SK-N-SH treated with all-trans-retinoic acid at 6 μM for 48 hours (cell line): ENCODE measurements at regions not wholly inside any gene's neighbourhood (a gene's known extent, or its start where the extent isn't known, plus 50 kb on each side); places are given as distances from the start of the nearest gene placed in this dataset.

Experiments used
- ATAC-seq: fragments of 200-7000 bp; cut with Tn5 transposase; 3 replicates; pipeline ENCODE4 v1.9.1; 2020; ENCODE audit warnings: mild to moderate bottlenecking, moderate library complexity
- ARNTL ChIP-seq: fragments of 450-650 bp; formaldehyde crosslinking; IDR thresholded peaks from 2 replicates; pipeline ENCODE4 v1.5.0; 2020; ENCODE audit warnings: low read depth, mild to moderate bottlenecking, moderate library complexity, borderline replicate concordance
- BACH2 ChIP-seq: fragments of 250-450 bp; sonication (Bioruptor Pico); IDR thresholded peaks from 2 replicates; pipeline ENCODE4 v1.9.0; 2021; ENCODE audit warnings: mild to moderate bottlenecking, borderline replicate concordance
- CREB5 ChIP-seq: fragments of 250-450 bp; sonication (Bioruptor Pico); IDR thresholded peaks from 2 replicates; pipeline ENCODE4 v1.5.1; 2020; ENCODE audit warnings: low read depth, mild to moderate bottlenecking, moderate library complexity
- CSDC2 ChIP-seq: fragments of 250-450 bp; sonication (Bioruptor Pico); IDR thresholded peaks from 2 replicates; pipeline ENCODE4 v1.5.0; 2020; ENCODE audit warnings: mild to moderate bottlenecking, moderate library complexity
- ESRRG ChIP-seq: fragments of 250-450 bp; sonication (Bioruptor Pico); IDR thresholded peaks from 2 replicates; pipeline ENCODE4 v1.6.1; 2021; ENCODE audit warnings: mild to moderate bottlenecking
- GLIS3 ChIP-seq: fragments of 250-450 bp; sonication (Bioruptor Pico); IDR thresholded peaks from 2 replicates; pipeline ENCODE4 v1.5.0; 2020; ENCODE audit warnings: mild to moderate bottlenecking, moderate library complexity
- ISL1 ChIP-seq: fragments of 250-450 bp; sonication (Bioruptor Pico); IDR thresholded peaks from 2 replicates; pipeline ENCODE4 v2.1.2; 2022; ENCODE audit warnings: mild to moderate bottlenecking, moderate library complexity
- PATZ1 ChIP-seq: fragments of 250-450 bp; sonication (Bioruptor Pico); IDR thresholded peaks from 2 replicates; pipeline ENCODE4 v1.8.0; 2020; ENCODE audit warnings: mild to moderate bottlenecking, moderate library complexity, borderline replicate concordance
- PPARA ChIP-seq: fragments of 250-450 bp; sonication (Bioruptor Pico); IDR thresholded peaks from 2 replicates; pipeline ENCODE4 v1.5.0; 2020; ENCODE audit warnings: mild to moderate bottlenecking, borderline replicate concordance
- RARB ChIP-seq: fragments of 250-450 bp; sonication (Bioruptor Pico); IDR thresholded peaks from 2 replicates; pipeline ENCODE4 v1.8.0; 2021; ENCODE audit warnings: mild to moderate bottlenecking, moderate library complexity
- SNAI2 ChIP-seq: fragments of 250-450 bp; sonication (Bioruptor Pico); IDR thresholded peaks from 2 replicates; pipeline ENCODE4 v1.5.0; 2020; ENCODE audit warnings: mild to moderate bottlenecking, moderate library complexity
- TCF4 ChIP-seq: fragments of 250-450 bp; sonication (Bioruptor Pico); IDR thresholded peaks from 2 replicates; pipeline ENCODE4 v1.8.0; 2021; ENCODE audit warnings: mild to moderate bottlenecking, moderate library complexity, borderline replicate concordance
- TOX ChIP-seq: fragments of 250-450 bp; sonication (Bioruptor Pico); IDR thresholded peaks from 2 replicates; pipeline ENCODE4 v1.8.0; 2021; ENCODE audit warnings: mild to moderate bottlenecking, moderate library complexity, borderline replicate concordance
- TSHZ2 ChIP-seq: fragments of 250-450 bp; sonication (Bioruptor Pico); IDR thresholded peaks from 2 replicates; pipeline ENCODE4 v1.5.0; 2020; ENCODE audit warnings: mild to moderate bottlenecking, moderate library complexity
- ZC3H10 ChIP-seq: fragments of 250-450 bp; sonication (Bioruptor Pico); IDR thresholded peaks from 2 replicates; pipeline ENCODE4 v1.5.1; 2021; ENCODE audit warnings: mild to moderate bottlenecking, moderate library complexity
- ZFP3 ChIP-seq: fragments of 250-450 bp; sonication (Bioruptor Pico); IDR thresholded peaks from 2 replicates; pipeline ENCODE4 v1.5.0; 2020; ENCODE audit warnings: mild to moderate bottlenecking, moderate library complexity
- ZFP30 ChIP-seq: fragments of 450-650 bp; formaldehyde crosslinking; IDR thresholded peaks from 2 replicates; pipeline ENCODE4 v1.5.0; 2022; ENCODE audit warnings: mild to moderate bottlenecking, moderate library complexity
- ZNF565 ChIP-seq: fragments of 450-650 bp; formaldehyde crosslinking; conservative IDR thresholded peaks from 2 replicates; pipeline ENCODE4 v1.5.0; 2020; ENCODE audit warnings: low read depth, mild to moderate bottlenecking, moderate library complexity
- TF ChIP-seq, protein P1 (sequence below): fragments of 250-450 bp; sonication (Bioruptor Pico); IDR thresholded peaks from 2 replicates; pipeline ENCODE4 v1.5.1; 2021; ENCODE audit warnings: mild to moderate bottlenecking, moderate library complexity

DNA sequence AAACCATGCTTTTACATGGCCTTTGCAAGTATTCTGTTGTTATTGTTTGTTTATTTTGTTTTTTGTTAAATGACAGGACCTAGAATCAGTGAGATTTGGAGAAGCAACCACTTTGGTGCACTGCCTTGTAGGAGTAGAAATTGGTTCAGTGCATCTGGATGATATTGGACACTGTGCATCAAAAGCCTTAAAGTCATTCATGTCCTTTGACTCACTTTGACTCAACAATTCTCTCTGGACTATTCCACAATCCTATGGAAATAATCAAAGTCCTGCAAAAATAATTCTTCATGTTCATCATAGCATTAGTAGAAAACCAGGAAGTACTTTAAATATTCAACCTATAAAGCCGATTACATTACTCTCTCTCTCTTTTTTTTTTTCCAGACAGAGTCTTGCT lies 224.8 kb downstream of the ABHD5 start:
- TF ChIP-seq, protein P1, sequence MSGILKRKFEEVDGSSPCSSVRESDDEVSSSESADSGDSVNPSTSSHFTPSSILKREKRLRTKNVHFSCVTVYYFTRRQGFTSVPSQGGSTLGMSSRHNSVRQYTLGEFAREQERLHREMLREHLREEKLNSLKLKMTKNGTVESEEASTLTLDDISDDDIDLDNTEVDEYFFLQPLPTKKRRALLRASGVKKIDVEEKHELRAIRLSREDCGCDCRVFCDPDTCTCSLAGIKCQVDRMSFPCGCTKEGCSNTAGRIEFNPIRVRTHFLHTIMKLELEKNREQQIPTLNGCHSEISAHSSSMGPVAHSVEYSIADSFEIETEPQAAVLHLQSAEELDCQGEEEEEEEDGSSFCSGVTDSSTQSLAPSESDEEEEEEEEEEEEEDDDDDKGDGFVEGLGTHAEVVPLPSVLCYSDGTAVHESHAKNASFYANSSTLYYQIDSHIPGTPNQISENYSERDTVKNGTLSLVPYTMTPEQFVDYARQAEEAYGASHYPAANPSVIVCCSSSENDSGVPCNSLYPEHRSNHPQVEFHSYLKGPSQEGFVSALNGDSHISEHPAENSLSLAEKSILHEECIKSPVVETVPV (CRISPR knock-in tag), result no peak
- TF ChIP-seq SNAI2 (CRISPR knock-in tag) (no peak), CSDC2 (no peak), CREB5 (CRISPR knock-in tag) (no peak), ZFP3 (CRISPR knock-in tag) (no peak)
- ATAC-seq, result no peak

DNA sequence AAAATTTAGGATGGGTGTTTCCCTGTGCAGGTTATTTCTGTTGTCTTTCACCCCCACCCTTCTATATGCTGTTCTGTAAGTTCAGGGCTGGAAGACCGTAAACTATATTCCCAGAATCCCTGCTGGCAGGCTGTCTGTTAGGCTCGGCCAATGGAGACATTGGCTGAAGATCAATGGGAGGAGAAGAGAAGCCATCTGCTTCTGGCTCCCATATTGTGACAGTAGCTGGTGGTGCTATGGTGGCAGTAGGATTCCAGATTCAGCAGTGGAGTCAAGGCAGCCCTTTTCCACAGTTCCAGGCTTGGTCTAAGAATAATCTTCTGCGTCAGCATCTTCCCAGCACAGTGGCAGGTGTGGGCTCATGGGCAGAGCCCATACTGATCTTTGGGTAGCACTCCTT lies 226.6 kb downstream of the ABHD5 start:
- no peak for ATAC-seq
- TF ChIP-seq ESRRG (CRISPR knock-in tag) (no peak), ARNTL (CRISPR knock-in tag) (no peak), ISL1 (CRISPR knock-in tag) (no peak), BACH2 (no peak), TOX (CRISPR knock-in tag) (no peak), ZNF565 (CRISPR knock-in tag) (no peak), TCF4 (no peak), RARB (CRISPR knock-in tag) (no peak), PATZ1 (CRISPR knock-in tag) (no peak), TSHZ2 (CRISPR knock-in tag) (no peak), ZC3H10 (CRISPR knock-in tag) (no peak), GLIS3 (no peak)
- TF ChIP-seq, protein P1 (CRISPR knock-in tag), result no peak

DNA sequence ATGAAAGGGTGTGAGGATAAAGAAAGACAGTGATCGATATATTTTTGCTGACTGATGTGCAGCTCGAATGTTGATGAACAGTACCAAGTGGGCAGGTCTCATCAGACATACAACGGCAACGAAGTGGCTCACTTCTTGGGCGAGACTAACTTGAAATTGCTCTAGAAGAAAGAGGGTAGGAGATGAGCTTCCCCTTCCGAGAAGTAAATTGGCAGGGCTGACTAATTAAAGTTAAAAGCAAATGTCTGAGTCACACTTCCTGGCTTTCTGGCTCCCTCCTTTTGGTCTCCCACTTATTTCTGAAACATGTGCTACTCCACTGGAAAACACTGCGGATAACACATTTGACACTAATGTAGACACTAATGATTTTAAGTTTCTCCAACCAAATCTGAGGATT lies 228.3 kb downstream of the ABHD5 start:
- TF ChIP-seq ZFP3 (CRISPR knock-in tag) (no peak), TCF4 (no peak), ESRRG (CRISPR knock-in tag) (no peak), PPARA (no peak), TOX (CRISPR knock-in tag) (no peak)
- no peak for ATAC-seq

GRCh38 chr3:43921056-43921648 lies 230.4 kb downstream of the ABHD5 start:
- no peak for ATAC-seq
- TF ChIP-seq, protein P1 (CRISPR knock-in tag), result no peak
- TF ChIP-seq ZC3H10 (CRISPR knock-in tag), result no peak
- TF ChIP-seq PPARA, result no peak
- TF ChIP-seq TOX (CRISPR knock-in tag), result no peak
- TF ChIP-seq ZNF565 (CRISPR knock-in tag), result no peak
- TF ChIP-seq CREB5 (CRISPR knock-in tag), result no peak
- TF ChIP-seq BACH2, result no peak
- TF ChIP-seq TSHZ2 (CRISPR knock-in tag), result no peak
- TF ChIP-seq ZFP30 (CRISPR knock-in tag), result no peak
- TF ChIP-seq SNAI2 (CRISPR knock-in tag), result no peak
- no peak for TF ChIP-seq CSDC2
- no peak for TF ChIP-seq TCF4
